ENCODE measurements at regions not wholly inside any gene's neighbourhood (a gene's known extent, or its start where the extent isn't known, plus 50 kb on each side); places are given as distances from the start of the nearest gene placed in this dataset.

- H3K79me2 ChIP-seq (replicated peaks; ENCODE audit: insufficient read depth, low read length), result no peaks in the 10 kb centered on the region
- H3K4me2 ChIP-seq (ENCODE audit: low read length), result no peak overlapping the region
- H3K27me3 ChIP-seq (ENCODE audit: insufficient read depth, low read depth, low read length), result no peaks in the 10 kb centered on the region
- no peaks in the 10 kb centered on the region for H3K9me3 ChIP-seq (ENCODE audit: low read length)
- no peaks in the 10 kb centered on the region for H4K20me1 ChIP-seq (ENCODE audit: insufficient read depth)
- H3K4me3 ChIP-seq (ENCODE audit: low read length), result no peak overlapping the region
- H2AFZ ChIP-seq (ENCODE audit: low read depth, low read length), result no peak overlapping the region
- no peaks in the 10 kb centered on the region for H3F3A ChIP-seq (ENCODE audit: insufficient read depth, low read length, poor library complexity, severe bottlenecking)
- H3K27ac ChIP-seq (ENCODE audit: low read length), result no peak overlapping the region
- TF ChIP-seq RAD21 (conservative IDR thresholded peaks at IDR 0.05) (no peak), TAF1 (IDR thresholded peaks at IDR 0.05; ENCODE audit: low read depth) (no peak), EP300 (conservative IDR thresholded peaks at IDR 0.05; ENCODE audit: poor library complexity, severe bottlenecking) (no peak), REST (IDR thresholded peaks at IDR 0.05; ENCODE audit: borderline replicate concordance) (no peak), EZH2 (IDR thresholded peaks at IDR 0.05; ENCODE audit: borderline replicate concordance, insufficient read depth, low read length, poor library complexity, severe bottlenecking) (no peak), MXI1 (conservative IDR thresholded peaks at IDR 0.05; ENCODE audit: poor library complexity, severe bottlenecking) (no peak), POLR2AphosphoS5 (IDR thresholded peaks at IDR 0.05) (no peak), SMC3 (conservative IDR thresholded peaks at IDR 0.05; ENCODE audit: poor library complexity) (no peak)
- TF ChIP-seq, protein P1, sequence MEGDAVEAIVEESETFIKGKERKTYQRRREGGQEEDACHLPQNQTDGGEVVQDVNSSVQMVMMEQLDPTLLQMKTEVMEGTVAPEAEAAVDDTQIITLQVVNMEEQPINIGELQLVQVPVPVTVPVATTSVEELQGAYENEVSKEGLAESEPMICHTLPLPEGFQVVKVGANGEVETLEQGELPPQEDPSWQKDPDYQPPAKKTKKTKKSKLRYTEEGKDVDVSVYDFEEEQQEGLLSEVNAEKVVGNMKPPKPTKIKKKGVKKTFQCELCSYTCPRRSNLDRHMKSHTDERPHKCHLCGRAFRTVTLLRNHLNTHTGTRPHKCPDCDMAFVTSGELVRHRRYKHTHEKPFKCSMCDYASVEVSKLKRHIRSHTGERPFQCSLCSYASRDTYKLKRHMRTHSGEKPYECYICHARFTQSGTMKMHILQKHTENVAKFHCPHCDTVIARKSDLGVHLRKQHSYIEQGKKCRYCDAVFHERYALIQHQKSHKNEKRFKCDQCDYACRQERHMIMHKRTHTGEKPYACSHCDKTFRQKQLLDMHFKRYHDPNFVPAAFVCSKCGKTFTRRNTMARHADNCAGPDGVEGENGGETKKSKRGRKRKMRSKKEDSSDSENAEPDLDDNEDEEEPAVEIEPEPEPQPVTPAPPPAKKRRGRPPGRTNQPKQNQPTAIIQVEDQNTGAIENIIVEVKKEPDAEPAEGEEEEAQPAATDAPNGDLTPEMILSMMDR (IDR thresholded peaks at IDR 0.05; ENCODE audit: poor library complexity, severe bottlenecking), result no peak
- H3K9me2 ChIP-seq (ENCODE audit: insufficient read depth, low read length), result no peaks in the 10 kb centered on the region
- H3K9ac ChIP-seq (ENCODE audit: low read length), result no peak overlapping the region
- no peaks in the 10 kb centered on the region for H3K36me3 ChIP-seq (ENCODE audit: insufficient read depth, low read length)
Observed at GRCh38 chr14:40445020-40445419, 1012.8 kb upstream of the FBXO33 start.

- Histone ChIP-seq H3K27me3 (ENCODE audit: insufficient read depth, low read depth, low read length) (no peaks in the 10 kb centered on the region), H2AFZ (ENCODE audit: low read depth, low read length) (no peak overlapping the region), H3K9me2 (ENCODE audit: insufficient read depth, low read length) (no peaks in the 10 kb centered on the region), H3K79me2 (replicated peaks; ENCODE audit: insufficient read depth, low read length) (no peaks in the 10 kb centered on the region), H4K20me1 (ENCODE audit: insufficient read depth) (no peaks in the 10 kb centered on the region), H3F3A (ENCODE audit: insufficient read depth, low read length, poor library complexity, severe bottlenecking) (no peaks in the 10 kb centered on the region), H3K4me3 (ENCODE audit: low read length) (no peak overlapping the region), H3K36me3 (ENCODE audit: insufficient read depth, low read length) (no peaks in the 10 kb centered on the region), H3K4me2 (ENCODE audit: low read length) (no peak overlapping the region), H3K9ac (ENCODE audit: low read length) (no peak overlapping the region), H3K27ac (ENCODE audit: low read length) (no peak overlapping the region), H3K9me3 (ENCODE audit: low read length) (no peaks in the 10 kb centered on the region)
- TF ChIP-seq, protein P1 (IDR thresholded peaks at IDR 0.05; ENCODE audit: poor library complexity, severe bottlenecking), result no peak
- TF ChIP-seq EP300 (conservative IDR thresholded peaks at IDR 0.05; ENCODE audit: poor library complexity, severe bottlenecking) (no peak), EZH2 (IDR thresholded peaks at IDR 0.05; ENCODE audit: borderline replicate concordance, insufficient read depth, low read length, poor library complexity, severe bottlenecking) (no peak), RAD21 (conservative IDR thresholded peaks at IDR 0.05) (no peak), REST (IDR thresholded peaks at IDR 0.05; ENCODE audit: borderline replicate concordance) (no peak), SMC3 (conservative IDR thresholded peaks at IDR 0.05; ENCODE audit: poor library complexity) (no peak), POLR2AphosphoS5 (IDR thresholded peaks at IDR 0.05) (no peak), MXI1 (conservative IDR thresholded peaks at IDR 0.05; ENCODE audit: poor library complexity, severe bottlenecking) (no peak), TAF1 (IDR thresholded peaks at IDR 0.05; ENCODE audit: low read depth) (no peak)
Observed at GRCh38 chr14:40436551-40436950, 1004.3 kb upstream of the FBXO33 start.

All from neural cell (in vitro differentiated cells).